ENCODE measurements at regions not wholly inside any gene's neighbourhood (a gene's known extent, or its start where the extent isn't known, plus 50 kb on each side); places are given as distances from the start of the nearest gene placed in this dataset.
A peak's percentile ranks its signal among the peaks of the same experiment; 100 is the strongest.
"Not testable (repeated sequence)": the region's sequence is repeated elsewhere in the genome, so short reads cannot be mapped to it uniquely, and the experiment has no call there.

GRCh38 chr1:236336084-236336483, 54.3 kb upstream of the ERO1B start:
- Histone ChIP-seq H3K27ac (no peak overlapping the region), H3K27me3 (no peaks in the 10 kb centered on the region), H3K9me3 (no peaks in the 10 kb centered on the region), H3K4me1 (peaks cover 0 to 16% (median 9%) of the 10 kb centered on the region in 4 donors), H3K4me3 (no peak overlapping the region), H3K36me3 (no peaks in the 10 kb centered on the region)
- TF ChIP-seq CTCF (IDR thresholded peaks at IDR 0.05), result no peak
- no peak for TF ChIP-seq EP300 (IDR thresholded peaks at IDR 0.05)
- no peak for TF ChIP-seq POLR2AphosphoS5 (IDR thresholded peaks at IDR 0.05)
- TF ChIP-seq POLR2A (IDR thresholded peaks at IDR 0.05), result no peak
- intact Hi-C loops (cut with DNase I; ENCODE audit: low total_unique reads), result no loop called here
- DNase-seq, result no peak

GRCh38 chr1:236335633-236336032, 53.9 kb upstream of the ERO1B start:
- peaks cover 0 to 16% (median 9%) of the 10 kb centered on the region in 4 donors for H3K4me1 ChIP-seq
- H3K9me3 ChIP-seq; intact Hi-C loops (cut with DNase I; ENCODE audit: low total_unique reads); H3K27me3 ChIP-seq; DNase-seq; H3K27ac ChIP-seq; H3K36me3 ChIP-seq; H3K4me3 ChIP-seq: not testable (repeated sequence)
- 93 to 94% (median 94%) methylated on average over 6 of the region's 6 CpGs for WGBS, 5 donors

- no peak for DNase-seq
Observed at GRCh38 chr1:236334893-236335545, 53.3 kb upstream of the ERO1B start.

GRCh38 chr1:236332092-236332758, 50.5 kb upstream of the ERO1B start:
- TF ChIP-seq POLR2AphosphoS5 (IDR thresholded peaks at IDR 0.05) (no peak), EP300 (IDR thresholded peaks at IDR 0.05) (no peak), CTCF (IDR thresholded peaks at IDR 0.05) (no peak), POLR2A (IDR thresholded peaks at IDR 0.05) (no peak)
- Histone ChIP-seq H3K4me1 (peaks cover 0 to 16% (median 9%) of the 10 kb centered on the region in 4 donors), H3K9me3 (no peaks in the 10 kb centered on the region), H3K4me3 (no peak overlapping the region), H3K27ac (peak overlapping the region; percentile 39 to 69 (median 51)), H3K27me3 (no peaks in the 10 kb centered on the region), H3K36me3 (no peaks in the 10 kb centered on the region)
- peak in 1 of 2 donors; percentile 15 for DNase-seq
- intact Hi-C loops (cut with DNase I; ENCODE audit: low total_unique reads), result no loop called here
- 70 to 84% (median 75%) methylated on average over 16 of the region's 16 CpGs for WGBS, 5 donors

More at GRCh38 chr1:236334893-236335545, 53.3 kb upstream of the ERO1B start:
- WGBS, 5 donors, result 76 to 87% (median 82%) methylated on average over 10 of the region's 10 CpGs
- no peak overlapping the region for H3K4me3 ChIP-seq
- peaks cover 0 to 16% (median 9%) of the 10 kb centered on the region in 4 donors for H3K4me1 ChIP-seq
- no peaks in the 10 kb centered on the region for H3K9me3 ChIP-seq
- H3K36me3 ChIP-seq, result no peaks in the 10 kb centered on the region
- no peak for TF ChIP-seq POLR2AphosphoS5 (IDR thresholded peaks at IDR 0.05)
- no peak for TF ChIP-seq CTCF (IDR thresholded peaks at IDR 0.05)
- TF ChIP-seq EP300 (IDR thresholded peaks at IDR 0.05), result no peak
- no peak for TF ChIP-seq POLR2A (IDR thresholded peaks at IDR 0.05)
- no peaks in the 10 kb centered on the region for H3K27me3 ChIP-seq
- H3K27ac ChIP-seq, result no peak overlapping the region
- intact Hi-C loops (cut with DNase I; ENCODE audit: low total_unique reads), result no loop called here
